ENCODE measurements at regions not wholly inside any gene's neighbourhood (a gene's known extent, or its start where the extent isn't known, plus 50 kb on each side); places are given as distances from the start of the nearest gene placed in this dataset.

- TF ChIP-seq ATF2 (IDR thresholded peaks at IDR 0.05; ENCODE audit: low read length) (no peak), RNF2 (IDR thresholded peaks at IDR 0.05; ENCODE audit: borderline replicate concordance, low read depth, low read length, missing control alignments, poor library complexity, severe bottlenecking) (no peak), CEBPB (IDR thresholded peaks at IDR 0.05; ENCODE audit: low read depth, low read length) (no peak)
These were observed 122.2 kb downstream of the NOC3L start (continued) for GRCh38 chr10:94240491-94240890.

Data from H1 (cell line).